ENCODE measurements at regions not wholly inside any gene's neighbourhood (a gene's known extent, or its start where the extent isn't known, plus 50 kb on each side); places are given as distances from the start of the nearest gene placed in this dataset.

GRCh38 chr1:192939440-192939839 is 119.7 kb downstream of the UCHL5 start:
- no peaks in the 10 kb centered on the region for H3K4me1 ChIP-seq (ENCODE audit: control insufficient read depth in 4 of 4, insufficient read depth in 4 of 4, low read length in 3 of 4)
- WGBS: 65% methylated on average over 2 of the region's 2 CpGs
- DNase-seq (ENCODE audit: low spot score): no peak
- no peak overlapping the region for H3K9ac ChIP-seq (ENCODE audit: low read depth in 1 of 2, low read length in 2 of 2)
- TF ChIP-seq JUND (IDR thresholded peaks at IDR 0.05) (no peak), RXRA (IDR thresholded peaks at IDR 0.05) (no peak), GABPA (IDR thresholded peaks at IDR 0.05 in 1 of 2, conservative IDR thresholded peaks at IDR 0.05 in 1 of 2) (no peak), YY1 (IDR thresholded peaks at IDR 0.05) (no peak), FOXA1 (IDR thresholded peaks at IDR 0.05) (no peak), SP1 (IDR thresholded peaks at IDR 0.05) (no peak), RAD21 (IDR thresholded peaks at IDR 0.05) (no peak), HNF4G (IDR thresholded peaks at IDR 0.05) (no peak), TAF1 (conservative IDR thresholded peaks at IDR 0.05) (no peak)
- H3K4me3 ChIP-seq (ENCODE audit: low read depth in 1 of 3, low read length in 3 of 3): no peak overlapping the region
- H3K9me3 ChIP-seq (ENCODE audit: control insufficient read depth in 4 of 4, low read length in 3 of 4): no peaks in the 10 kb centered on the region
- no peaks in the 10 kb centered on the region for H3K27me3 ChIP-seq (ENCODE audit: control insufficient read depth in 4 of 4, insufficient read depth in 4 of 4, low read length in 3 of 4)
- H3K36me3 ChIP-seq (ENCODE audit: control insufficient read depth in 4 of 4, insufficient read depth in 3 of 4, low read depth in 1 of 4, low read length in 3 of 4): no peaks in the 10 kb centered on the region
- H3K27ac ChIP-seq (ENCODE audit: low read depth in 1 of 2, low read length in 2 of 2): no peak overlapping the region

DNA sequence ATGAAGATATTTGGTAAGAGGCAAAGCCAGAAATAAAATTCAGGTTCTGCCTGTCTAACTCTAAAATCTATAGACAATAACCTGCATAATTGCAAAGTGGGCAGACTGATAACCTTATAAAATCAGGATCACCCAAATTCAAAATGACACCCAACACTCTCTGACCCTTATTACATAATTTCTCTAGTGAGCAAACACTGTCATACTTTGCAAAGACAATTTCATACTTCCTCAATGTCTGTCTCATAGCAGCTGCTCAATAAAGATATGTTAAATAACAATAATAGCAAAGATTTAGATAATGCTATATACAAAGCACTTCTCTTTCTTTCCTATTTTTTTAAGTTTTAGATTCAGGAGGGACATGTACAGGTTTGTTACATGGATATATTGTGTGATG is 118.5 kb downstream of the UCHL5 start:
- no peaks in the 10 kb centered on the region for H3K36me3 ChIP-seq (ENCODE audit: control insufficient read depth in 4 of 4, insufficient read depth in 3 of 4, low read depth in 1 of 4, low read length in 3 of 4)
- no peak overlapping the region for H3K9ac ChIP-seq (ENCODE audit: low read depth in 1 of 2, low read length in 2 of 2)
- H3K27ac ChIP-seq (ENCODE audit: low read depth in 1 of 2, low read length in 2 of 2): no peak overlapping the region
- no peak overlapping the region for H3K4me3 ChIP-seq (ENCODE audit: low read depth in 1 of 3, low read length in 3 of 3)
- H3K9me3 ChIP-seq (ENCODE audit: control insufficient read depth in 4 of 4, low read length in 3 of 4): no peaks in the 10 kb centered on the region
- H3K27me3 ChIP-seq (ENCODE audit: control insufficient read depth in 4 of 4, insufficient read depth in 4 of 4, low read length in 3 of 4): no peaks in the 10 kb centered on the region
- TF ChIP-seq CTCF (IDR thresholded peaks at IDR 0.05; ENCODE audit: low read depth, low read length, missing input control) (no peak), HNF4G (IDR thresholded peaks at IDR 0.05) (no peak), FOXA1 (IDR thresholded peaks at IDR 0.05) (no peak), HNF4A (conservative IDR thresholded peaks at IDR 0.05) (no peak), TAF1 (conservative IDR thresholded peaks at IDR 0.05) (no peak), GABPA (IDR thresholded peaks at IDR 0.05 in 1 of 2, conservative IDR thresholded peaks at IDR 0.05 in 1 of 2) (no peak), EGR1 (IDR thresholded peaks at IDR 0.05; ENCODE audit: low read depth in 2 of 2) (no peak), NR2F2 (IDR thresholded peaks at IDR 0.05) (no peak), SP1 (IDR thresholded peaks at IDR 0.05) (no peak), ZBTB33 (IDR thresholded peaks at IDR 0.05) (no peak), JUND (IDR thresholded peaks at IDR 0.05) (no peak), RAD21 (IDR thresholded peaks at IDR 0.05) (no peak), REST (IDR thresholded peaks at IDR 0.05) (no peak), FOXA2 (IDR thresholded peaks at IDR 0.05) (no peak), RXRA (IDR thresholded peaks at IDR 0.05) (no peak), ATF3 (IDR thresholded peaks at IDR 0.05) (no peak)
- no peak for DNase-seq (ENCODE audit: low spot score)
- no peaks in the 10 kb centered on the region for H3K4me1 ChIP-seq (ENCODE audit: control insufficient read depth in 4 of 4, insufficient read depth in 4 of 4, low read length in 3 of 4)
